Tibial nerve (tissue), 4 donors: ENCODE measurements at regions not wholly inside any gene's neighbourhood (a gene's known extent, or its start where the extent isn't known, plus 50 kb on each side); places are given as distances from the start of the nearest gene placed in this dataset.

ENCODE experiments used
- DNase-seq, 2 donors: peaks; one replicate each; pipeline ENCODE4 v3.0.0-alpha.2; 2019; ENCODE audit warnings: low spot score in 2 of 2
- H3K27ac ChIP-seq, 4 donors: fragments of 200-600 bp; sonication (generic) in 3 of 4; one replicate each; pipeline ENCODE4 v1.5.1; 2017 to 2019; ENCODE audit warnings: mild to moderate bottlenecking in 1 of 4
- H3K27me3 ChIP-seq, 2 donors: fragments of 200-600 bp; sonication (generic) in 1 of 2; one replicate each; pipeline versions ENCODE4 v1.5.1 to v1.6.0; 2017 to 2019
- H3K36me3 ChIP-seq, 3 donors: fragments of 200-600 bp; sonication (generic); one replicate each; pipeline ENCODE4 v1.5.1; 2018 to 2019
- H3K4me1 ChIP-seq, 4 donors: fragments of 200-600 bp; sonication (generic) in 3 of 4; one replicate each; pipeline ENCODE4 v1.5.1; 2017 to 2019
- H3K4me3 ChIP-seq, 4 donors: fragments of 200-600 bp; sonication (generic) in 3 of 4; one replicate each; pipeline ENCODE4 v1.5.1; 2017 to 2019; ENCODE audit warnings: mild to moderate bottlenecking in 1 of 4, moderate library complexity in 1 of 4
- H3K9me3 ChIP-seq, 4 donors: fragments of 200-600 bp; sonication (generic) in 3 of 4; one replicate each; pipeline ENCODE4 v1.5.1; 2017 to 2019
- EP300 ChIP-seq, 2 donors: sonication (generic); formaldehyde crosslinking; IDR thresholded peaks; one replicate each; pipeline ENCODE4 v1.6.1; 2017; ENCODE audit warnings: antibody characterized with exemption in 2 of 2, mild to moderate bottlenecking in 1 of 2
- POLR2A ChIP-seq, 2 donors: fragments of 450-650 bp; IDR thresholded peaks; one replicate each; pipeline ENCODE4 v1.6.1; 2017; ENCODE audit warnings: antibody characterized with exemption in 2 of 2, mild to moderate bottlenecking in 2 of 2, moderate library complexity in 2 of 2
- WGBS, 2 donors: methylation state at CpG; one replicate each; pipeline ENCODE4 v1.1.5; 2018; 5-methylcytosine and 5-hydroxymethylcytosine counted together
- TF ChIP-seq, protein P1 (sequence below), 5 experiments: fragments of 200-600 bp in 3 of 5; fragments of 450-650 bp in 2 of 5; sonication (generic) in 3 of 5; IDR thresholded peaks; one replicate each; pipeline ENCODE4 v1.5.1; 2016 to 2019; ENCODE audit warnings: antibody characterized with exemption in 5 of 5, mild to moderate bottlenecking in 3 of 5, moderate library complexity in 2 of 5

DNA sequence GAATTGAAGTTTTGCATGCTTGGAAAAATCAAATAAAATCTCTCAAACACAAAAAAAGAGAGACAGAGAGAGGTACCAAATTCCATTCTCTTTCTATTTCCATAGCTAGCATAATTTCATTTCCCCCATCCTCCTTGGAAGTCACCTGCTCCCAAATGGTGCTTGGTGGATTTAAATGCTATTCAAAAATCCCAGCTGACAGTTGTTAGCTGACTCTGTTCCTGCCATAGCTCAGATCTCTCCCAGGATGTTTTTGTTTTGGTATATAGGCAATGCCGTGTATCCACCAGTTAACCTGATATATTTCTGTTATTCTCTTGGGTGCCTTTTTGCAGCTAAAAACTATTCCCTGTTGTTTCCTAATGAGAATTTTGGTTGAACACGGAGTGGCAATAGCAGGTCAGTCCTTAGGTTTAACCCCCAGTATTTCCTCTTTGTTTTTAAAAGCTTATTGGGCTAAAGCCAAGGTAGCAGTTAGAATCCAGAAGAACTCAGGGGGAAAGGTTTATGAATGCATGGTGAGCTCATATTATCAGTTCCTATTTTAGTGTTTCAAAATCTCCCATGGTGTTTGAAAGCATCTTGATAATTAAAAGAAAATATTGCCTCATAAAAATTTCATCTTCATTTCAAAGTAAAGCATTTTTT is 240.0 kb upstream of the GBE1 start:
- no peak overlapping the region for H3K4me3 ChIP-seq
- no peak for TF ChIP-seq POLR2A (IDR thresholded peaks at IDR 0.05)
- TF ChIP-seq EP300 (IDR thresholded peaks at IDR 0.05) = no peak
- TF ChIP-seq, protein P1, sequence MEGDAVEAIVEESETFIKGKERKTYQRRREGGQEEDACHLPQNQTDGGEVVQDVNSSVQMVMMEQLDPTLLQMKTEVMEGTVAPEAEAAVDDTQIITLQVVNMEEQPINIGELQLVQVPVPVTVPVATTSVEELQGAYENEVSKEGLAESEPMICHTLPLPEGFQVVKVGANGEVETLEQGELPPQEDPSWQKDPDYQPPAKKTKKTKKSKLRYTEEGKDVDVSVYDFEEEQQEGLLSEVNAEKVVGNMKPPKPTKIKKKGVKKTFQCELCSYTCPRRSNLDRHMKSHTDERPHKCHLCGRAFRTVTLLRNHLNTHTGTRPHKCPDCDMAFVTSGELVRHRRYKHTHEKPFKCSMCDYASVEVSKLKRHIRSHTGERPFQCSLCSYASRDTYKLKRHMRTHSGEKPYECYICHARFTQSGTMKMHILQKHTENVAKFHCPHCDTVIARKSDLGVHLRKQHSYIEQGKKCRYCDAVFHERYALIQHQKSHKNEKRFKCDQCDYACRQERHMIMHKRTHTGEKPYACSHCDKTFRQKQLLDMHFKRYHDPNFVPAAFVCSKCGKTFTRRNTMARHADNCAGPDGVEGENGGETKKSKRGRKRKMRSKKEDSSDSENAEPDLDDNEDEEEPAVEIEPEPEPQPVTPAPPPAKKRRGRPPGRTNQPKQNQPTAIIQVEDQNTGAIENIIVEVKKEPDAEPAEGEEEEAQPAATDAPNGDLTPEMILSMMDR (IDR thresholded peaks at IDR 0.05) = no peak
- DNase-seq = no peak
- no peaks in the 10 kb centered on the region for H3K9me3 ChIP-seq
- WGBS, 2 donors = 36 to 40% methylated on average over 2 of the region's 2 CpGs
- H3K4me1 ChIP-seq = peaks cover 0 to 26% (median 0%) of the 10 kb centered on the region in 4 donors
- no peaks in the 10 kb centered on the region for H3K36me3 ChIP-seq
- no peaks in the 10 kb centered on the region for H3K27me3 ChIP-seq
- H3K27ac ChIP-seq = no peak overlapping the region

DNA sequence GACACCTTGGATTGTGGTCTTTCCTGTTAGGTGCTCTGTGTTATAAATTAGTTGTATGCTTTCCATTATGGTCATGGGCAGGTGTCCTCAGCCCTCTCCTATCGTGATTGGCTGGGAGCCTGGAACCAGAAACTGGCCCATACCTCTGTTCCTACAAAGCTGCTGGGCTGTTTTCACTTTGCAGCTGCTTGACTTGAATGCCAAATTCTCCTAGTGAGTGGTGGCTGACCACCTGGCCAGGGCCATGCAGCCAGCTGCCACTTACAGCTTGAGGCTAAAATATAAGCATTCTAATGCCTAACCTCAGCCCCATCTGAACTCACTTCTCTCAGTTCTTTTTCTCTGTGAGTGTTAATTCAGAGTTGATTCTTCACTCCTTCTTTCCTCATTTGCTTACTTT is 239.3 kb upstream of the GBE1 start:
- H3K4me1 ChIP-seq = peaks cover 0 to 26% (median 0%) of the 10 kb centered on the region in 4 donors
- TF ChIP-seq, protein P1 (IDR thresholded peaks at IDR 0.05) = no peak
- TF ChIP-seq POLR2A (IDR thresholded peaks at IDR 0.05) (no peak), EP300 (IDR thresholded peaks at IDR 0.05) (no peak)
- DNase-seq = no peak
- no peaks in the 10 kb centered on the region for H3K9me3 ChIP-seq
- no peak overlapping the region for H3K4me3 ChIP-seq
- H3K27ac ChIP-seq = no peak overlapping the region
- no peaks in the 10 kb centered on the region for H3K36me3 ChIP-seq
- 57 to 69% methylated on average over 1 of the region's 1 CpG for WGBS, 2 donors
- H3K27me3 ChIP-seq = no peaks in the 10 kb centered on the region

DNA sequence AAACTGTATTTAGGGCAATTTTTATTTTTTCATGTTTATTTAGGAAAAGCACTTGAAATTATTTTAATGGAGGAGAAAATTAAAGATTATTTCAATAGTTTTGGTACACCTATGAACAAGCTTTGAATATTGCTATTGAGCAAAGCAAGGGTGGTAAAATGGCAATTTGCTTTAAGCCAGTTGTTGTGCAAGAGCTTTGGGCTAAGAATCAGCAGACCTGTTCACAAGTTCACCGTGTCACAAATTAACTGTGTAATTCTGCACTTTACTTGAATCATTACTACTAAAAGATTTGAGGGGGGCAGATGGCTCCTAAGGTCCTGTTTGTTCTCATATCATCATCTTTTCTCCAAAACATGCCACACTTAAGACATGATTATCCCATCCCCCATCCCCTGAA is 238.9 kb upstream of the GBE1 start:
- Histone ChIP-seq H3K27me3 (no peaks in the 10 kb centered on the region), H3K9me3 (no peaks in the 10 kb centered on the region), H3K4me1 (peaks cover 0 to 26% (median 0%) of the 10 kb centered on the region in 4 donors), H3K27ac (no peak overlapping the region), H3K36me3 (no peaks in the 10 kb centered on the region), H3K4me3 (no peak overlapping the region)
- 88 to 94% methylated on average over 1 of the region's 1 CpG for WGBS, 2 donors
- TF ChIP-seq, protein P1 (IDR thresholded peaks at IDR 0.05) = no peak
- TF ChIP-seq EP300 (IDR thresholded peaks at IDR 0.05) (no peak), POLR2A (IDR thresholded peaks at IDR 0.05) (no peak)
- DNase-seq = no peak

DNA sequence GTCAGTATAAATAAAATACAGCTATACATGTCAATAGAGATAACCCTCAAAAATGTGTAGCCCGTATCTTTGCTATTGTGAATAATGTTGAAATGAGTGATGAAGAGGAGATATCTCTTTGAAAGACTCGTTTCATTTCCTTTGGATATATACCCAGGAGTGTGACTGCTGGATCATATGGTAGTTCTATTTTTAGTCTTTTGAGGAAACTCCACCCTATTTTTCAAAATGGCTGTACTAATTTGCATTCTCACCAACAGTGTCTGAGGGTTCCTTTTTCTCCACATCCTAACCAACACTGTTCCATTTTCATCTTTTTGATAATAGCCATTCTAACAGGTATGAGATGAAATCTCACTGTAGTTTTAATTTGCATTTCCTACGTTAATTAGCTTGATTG is 237.5 kb upstream of the GBE1 start:
- H3K36me3 ChIP-seq = no peaks in the 10 kb centered on the region
- TF ChIP-seq POLR2A (IDR thresholded peaks at IDR 0.05) (no peak), EP300 (IDR thresholded peaks at IDR 0.05) (no peak)
- TF ChIP-seq, protein P1 (IDR thresholded peaks at IDR 0.05) = no peak
- WGBS, 2 donors = 67 to 73% methylated on average over 3 of the region's 3 CpGs
- H3K4me3 ChIP-seq = no peak overlapping the region
- DNase-seq = no peak
- no peaks in the 10 kb centered on the region for H3K27me3 ChIP-seq
- peaks cover 0 to 26% (median 0%) of the 10 kb centered on the region in 4 donors for H3K4me1 ChIP-seq
- H3K9me3 ChIP-seq = no peaks in the 10 kb centered on the region
- no peak overlapping the region for H3K27ac ChIP-seq

DNA sequence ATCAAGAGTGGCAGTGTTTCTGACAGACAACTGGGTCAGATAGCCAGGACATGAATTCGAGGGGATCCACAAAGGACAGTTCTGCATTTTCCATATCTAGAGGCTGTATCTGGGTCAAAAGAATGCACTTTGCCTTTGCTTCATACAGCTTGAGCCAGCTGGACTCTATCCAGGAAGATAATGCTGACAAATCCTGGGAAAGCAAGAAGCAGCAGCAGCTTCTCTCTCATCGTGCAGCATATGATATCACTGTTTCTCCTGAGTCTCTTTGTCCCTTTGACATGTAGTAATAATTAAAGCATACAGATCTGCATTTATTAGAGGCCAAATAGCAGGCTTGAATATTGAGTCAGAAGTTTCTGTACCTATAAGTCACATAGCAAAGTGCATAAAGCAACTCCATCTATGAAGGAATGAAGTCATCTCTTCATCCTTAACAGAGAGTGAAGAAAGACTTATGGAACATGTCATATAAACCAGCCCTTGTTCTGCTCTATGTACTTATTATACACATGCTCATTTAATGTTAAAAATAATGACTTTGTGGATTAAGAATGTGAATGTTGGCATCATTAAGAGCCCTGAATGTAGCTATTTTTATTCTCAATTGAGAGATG is 236.8 kb upstream of the GBE1 start:
- H3K4me3 ChIP-seq = no peak overlapping the region
- H3K4me1 ChIP-seq = peaks cover 0 to 26% (median 0%) of the 10 kb centered on the region in 4 donors
- H3K9me3 ChIP-seq = no peaks in the 10 kb centered on the region
- H3K27me3 ChIP-seq = no peaks in the 10 kb centered on the region
- 10 to 13% methylated on average over 2 of the region's 2 CpGs for WGBS, 2 donors
- DNase-seq = no peak
- TF ChIP-seq, protein P1 (IDR thresholded peaks at IDR 0.05) = no peak
- no peak for TF ChIP-seq EP300 (IDR thresholded peaks at IDR 0.05)
- no peak for TF ChIP-seq POLR2A (IDR thresholded peaks at IDR 0.05)
- H3K36me3 ChIP-seq = no peaks in the 10 kb centered on the region
- H3K27ac ChIP-seq = no peak overlapping the region
